ENCODE measurements at regions not wholly inside any gene's neighbourhood (a gene's known extent, or its start where the extent isn't known, plus 50 kb on each side); places are given as distances from the start of the nearest gene placed in this dataset.

DNA sequence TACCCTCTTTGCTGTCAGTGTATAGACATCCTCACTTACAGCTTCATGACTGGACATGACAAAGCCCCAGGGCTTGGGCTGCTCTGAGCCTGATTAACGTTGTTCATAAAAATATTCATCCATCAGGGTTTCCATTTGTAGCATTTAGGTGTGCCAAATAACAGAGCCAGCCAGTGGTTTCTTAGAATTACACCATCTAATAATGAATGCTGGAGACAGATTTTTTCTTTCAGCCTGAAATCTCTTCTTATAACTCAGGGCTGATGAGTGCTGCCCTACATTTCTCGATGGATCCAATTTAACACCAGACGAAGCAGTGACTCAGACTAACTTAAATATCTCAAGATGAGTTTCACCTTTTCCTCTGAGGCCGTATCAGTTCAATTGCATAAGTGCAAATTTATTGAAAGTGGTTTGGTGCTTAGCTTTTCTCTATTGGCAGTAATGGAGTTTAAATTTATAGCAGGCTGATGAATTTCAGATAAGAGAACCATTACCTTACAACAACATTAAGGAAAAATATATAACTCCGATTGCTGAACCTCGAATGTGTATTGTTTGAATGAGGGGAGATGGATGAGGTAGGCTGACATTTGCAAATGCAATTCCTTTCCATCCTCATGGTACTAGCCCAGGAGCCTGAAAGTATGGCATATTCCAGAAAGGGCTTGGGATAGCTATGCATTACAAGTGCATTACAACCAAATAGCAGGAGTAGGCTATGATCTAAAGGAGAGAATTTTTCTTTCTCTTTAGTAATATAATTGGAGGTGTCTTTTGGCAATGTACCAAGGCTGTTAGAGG, 900.6 kb downstream of the KCNMA1 start:
- H3K9me3 ChIP-seq (ENCODE audit: control extremely low read depth in 1 of 3, control insufficient read depth in 2 of 3, insufficient read depth in 1 of 3, low read length in 2 of 3) = no peaks in the 10 kb centered on the region
- Mint-ChIP-seq H3K4me1 (peaks cover 5% of the 10 kb centered on the region), H3K27ac (no peak overlapping the region), H3K4me3 (no peak overlapping the region), H3K27me3 (no peaks in the 10 kb centered on the region), H3K9me3 (ENCODE audit: insufficient read depth) (no peaks in the 10 kb centered on the region)
- no peak overlapping the region for H2AFZ ChIP-seq (ENCODE audit: insufficient read depth, low read depth, low read length, poor library complexity, severe bottlenecking)
- no peak overlapping the region for H3K9ac ChIP-seq (ENCODE audit: low read length)
- intact Hi-C loops (cut with micrococcal nuclease) = no loop called here
- no peak for DNase-seq
- no peak for ATAC-seq (ENCODE audit: low read depth)
- H4K20me1 ChIP-seq (ENCODE audit: control insufficient read depth, insufficient read depth, low read length, poor library complexity, severe bottlenecking) = no peaks in the 10 kb centered on the region
- no CpG with 5 or more reads among the region's 6 CpGs for WGBS (ENCODE audit: insufficient coverage)
- no peak for TF ChIP-seq CTCF (IDR thresholded peaks at IDR 0.05)
- TF ChIP-seq EZH2 (IDR thresholded peaks at IDR 0.05; ENCODE audit: borderline replicate concordance, insufficient read depth, low read depth, low read length, poor library complexity, severe bottlenecking) = no peak
- no peaks in the 10 kb centered on the region for H3K27me3 ChIP-seq (replicated peaks in 1 of 4; ENCODE audit: control extremely low read depth in 1 of 4, control insufficient read depth in 3 of 4, insufficient read depth in 4 of 4, low read length in 3 of 4)
- H3K27ac ChIP-seq (ENCODE audit: low read length in 2 of 2) = no peak overlapping the region
- H3K4me1 ChIP-seq (ENCODE audit: control insufficient read depth in 2 of 2, insufficient read depth in 2 of 2, low read length in 2 of 2) = no peaks in the 10 kb centered on the region
- H3K79me2 ChIP-seq (ENCODE audit: control insufficient read depth, insufficient read depth, low read length) = no peaks in the 10 kb centered on the region
- H3K36me3 ChIP-seq (replicated peaks in 1 of 2; ENCODE audit: control extremely low read depth in 1 of 2, control insufficient read depth in 1 of 2, extremely low read depth in 1 of 2, insufficient read depth in 2 of 2, low read length in 1 of 2) = no peaks in the 10 kb centered on the region
- no peak overlapping the region for H3K4me3 ChIP-seq (ENCODE audit: control extremely low read depth in 1 of 5, extremely low read depth in 1 of 5, insufficient read depth in 1 of 5, low read depth in 2 of 5, low read length in 4 of 5)
- ChIA-PET POLR2A (no interaction called here), CTCF (no interaction called here)
- no peak overlapping the region for H3K4me2 ChIP-seq (replicated peaks; ENCODE audit: low read depth, low read length, poor library complexity, severe bottlenecking)

- Histone ChIP-seq H2AFZ (ENCODE audit: insufficient read depth, low read depth, low read length, poor library complexity, severe bottlenecking) (no peak overlapping the region), H3K27ac (ENCODE audit: low read length in 2 of 2) (no peak overlapping the region)
- CTCF ChIA-PET = no interaction called here
Measured at GRCh38 chr10:76736392-76736791, 901.2 kb downstream of the KCNMA1 start.

More at GRCh38 chr10:76736392-76736791, 901.2 kb downstream of the KCNMA1 start:
- H3K4me3 ChIP-seq (ENCODE audit: control extremely low read depth in 1 of 5, extremely low read depth in 1 of 5, insufficient read depth in 1 of 5, low read depth in 2 of 5, low read length in 4 of 5) = no peak overlapping the region
- no peaks in the 10 kb centered on the region for H3K36me3 ChIP-seq (replicated peaks in 1 of 2; ENCODE audit: control extremely low read depth in 1 of 2, control insufficient read depth in 1 of 2, extremely low read depth in 1 of 2, insufficient read depth in 2 of 2, low read length in 1 of 2)
- peaks cover 0 to 2% (median 0%) of the 10 kb centered on the region in 3 donors for H3K9me3 ChIP-seq (ENCODE audit: control extremely low read depth in 1 of 3, control insufficient read depth in 2 of 3, insufficient read depth in 1 of 3, low read length in 2 of 3)
- no peaks in the 10 kb centered on the region for H3K27me3 ChIP-seq (replicated peaks in 1 of 4; ENCODE audit: control extremely low read depth in 1 of 4, control insufficient read depth in 3 of 4, insufficient read depth in 4 of 4, low read length in 3 of 4)
- H4K20me1 ChIP-seq (ENCODE audit: control insufficient read depth, insufficient read depth, low read length, poor library complexity, severe bottlenecking) = no peaks in the 10 kb centered on the region
- POLR2A ChIA-PET = no interaction called here
- intact Hi-C loops (cut with micrococcal nuclease) = no loop called here
- H3K9ac ChIP-seq (ENCODE audit: low read length) = no peak overlapping the region
- Mint-ChIP-seq H3K9me3 (ENCODE audit: insufficient read depth) (peaks cover under 1% of the 10 kb centered on the region), H3K4me1 (peaks cover 5% of the 10 kb centered on the region), H3K4me3 (no peak overlapping the region), H3K27ac (no peak overlapping the region), H3K27me3 (no peaks in the 10 kb centered on the region)
- WGBS (ENCODE audit: insufficient coverage) = 84% methylated on average over 3 of the region's 4 CpGs
- no peak for ATAC-seq (ENCODE audit: low read depth)
- no peak overlapping the region for H3K4me2 ChIP-seq (replicated peaks; ENCODE audit: low read depth, low read length, poor library complexity, severe bottlenecking)
- no peaks in the 10 kb centered on the region for H3K4me1 ChIP-seq (ENCODE audit: control insufficient read depth in 2 of 2, insufficient read depth in 2 of 2, low read length in 2 of 2)
- TF ChIP-seq CTCF (IDR thresholded peaks at IDR 0.05) = no peak
- TF ChIP-seq EZH2 (IDR thresholded peaks at IDR 0.05; ENCODE audit: borderline replicate concordance, insufficient read depth, low read depth, low read length, poor library complexity, severe bottlenecking) = no peak
- DNase-seq = no peak
- H3K79me2 ChIP-seq (ENCODE audit: control insufficient read depth, insufficient read depth, low read length) = no peaks in the 10 kb centered on the region

Data from B cell (primary cell).